GM18867 (cell line): ENCODE measurements at regions not wholly inside any gene's neighbourhood (a gene's known extent, or its start where the extent isn't known, plus 50 kb on each side); places are given as distances from the start of the nearest gene placed in this dataset.
"Not testable (repeated sequence)": the region's sequence is repeated elsewhere in the genome, so short reads cannot be mapped to it uniquely, and the experiment has no call there.

Experiments used
- ATAC-seq: cut with Tn5 transposase; IDR thresholded peaks from one replicate; pipeline ENCODE4 v1.9.1; 2021; ENCODE audit warnings: mild to moderate bottlenecking, moderate library complexity; ENCODE audit not compliant: unreplicated experiment

GRCh38 chrX:104392350-104392749 lies 137.6 kb upstream of the ESX1 start:
- no peak for ATAC-seq

GRCh38 chrX:104391906-104392305 lies 137.2 kb upstream of the ESX1 start:
- ATAC-seq = no peak

- no peak for ATAC-seq
Measured at GRCh38 chrX:104376937-104377336, 122.2 kb upstream of the ESX1 start.

- ATAC-seq = no peak
Measured at GRCh38 chrX:104372547-104372946, 117.8 kb upstream of the ESX1 start.

- no peak for ATAC-seq
Measured at GRCh38 chrX:104370089-104370488, 115.4 kb upstream of the ESX1 start.

GRCh38 chrX:104360774-104361173 lies 106.0 kb upstream of the ESX1 start:
- not testable (repeated sequence) for ATAC-seq

GRCh38 chrX:104359124-104359523 lies 104.4 kb upstream of the ESX1 start:
- ATAC-seq = no peak

- no peak for ATAC-seq
Measured at GRCh38 chrX:104351173-104351769, 96.5 kb upstream of the ESX1 start.

- no peak for ATAC-seq
Measured at GRCh38 chrX:104347860-104348259, 93.1 kb upstream of the ESX1 start.

- peak; percentile 82 for ATAC-seq
Measured at GRCh38 chrX:104343428-104344129, 88.8 kb upstream of the ESX1 start.

- ATAC-seq = no peak
Measured at GRCh38 chrX:104342065-104342464, 87.3 kb upstream of the ESX1 start.

GRCh38 chrX:104335756-104336155 lies 81.0 kb upstream of the ESX1 start:
- ATAC-seq = no peak

GRCh38 chrX:104334971-104335370 lies 80.2 kb upstream of the ESX1 start:
- ATAC-seq = no peak

GRCh38 chrX:104330966-104331365 lies 76.2 kb upstream of the ESX1 start:
- ATAC-seq = no peak

- no peak for ATAC-seq
Measured at GRCh38 chrX:104329731-104330130, 75.0 kb upstream of the ESX1 start.

- ATAC-seq = no peak
Measured at GRCh38 chrX:104325213-104325585, 70.5 kb upstream of the ESX1 start.

- no peak for ATAC-seq
Measured at GRCh38 chrX:104324461-104325212, 69.9 kb upstream of the ESX1 start.

GRCh38 chrX:104319346-104319745 lies 64.6 kb upstream of the ESX1 start:
- no peak for ATAC-seq

- ATAC-seq = no peak
Measured at GRCh38 chrX:104318330-104319009, 63.7 kb upstream of the ESX1 start.

- no peak for ATAC-seq
Measured at GRCh38 chrX:104316739-104317138, 62.0 kb upstream of the ESX1 start.

GRCh38 chrX:104315555-104315954 lies 60.8 kb upstream of the ESX1 start:
- no peak for ATAC-seq
